ENCODE measurements at regions not wholly inside any gene's neighbourhood (a gene's known extent, or its start where the extent isn't known, plus 50 kb on each side); places are given as distances from the start of the nearest gene placed in this dataset.

GRCh38 chr5:88606626-88607025, 276.4 kb downstream of the MEF2C start (continued):
- no peak for TF ChIP-seq CHD7 (IDR thresholded peaks at IDR 0.05; ENCODE audit: insufficient replicate concordance, low read length)
- TF ChIP-seq TEAD4 (IDR thresholded peaks at IDR 0.05; ENCODE audit: low read depth, low read length), result no peak
- TF ChIP-seq SP4 (IDR thresholded peaks at IDR 0.05; ENCODE audit: low read length), result no peak
- no peak for TF ChIP-seq TBP (IDR thresholded peaks at IDR 0.05; ENCODE audit: low read depth, low read length)
- no peak for TF ChIP-seq ATF3 (IDR thresholded peaks at IDR 0.05; ENCODE audit: insufficient read depth, low read depth, low read length)
- no peak for TF ChIP-seq POU5F1 (IDR thresholded peaks at IDR 0.05; ENCODE audit: low read depth, low read length)
- no peak for TF ChIP-seq RFX5 (IDR thresholded peaks at IDR 0.05; ENCODE audit: borderline replicate concordance, low read depth, low read length)
- TF ChIP-seq ZNF274 (IDR thresholded peaks at IDR 0.05; ENCODE audit: borderline replicate concordance, extremely low read depth, low read length), result no peak
- TF ChIP-seq SIX5 (IDR thresholded peaks at IDR 0.05; ENCODE audit: low read depth, low read length), result no peak
- TF ChIP-seq TAF1 (IDR thresholded peaks at IDR 0.05; ENCODE audit: low read depth, low read length), result no peak
- no peak for TF ChIP-seq RAD21 (IDR thresholded peaks at IDR 0.05 in 1 of 2, conservative IDR thresholded peaks at IDR 0.05 in 1 of 2; ENCODE audit: low read depth in 2 of 2, low read length in 2 of 2)
